ENCODE measurements at regions not wholly inside any gene's neighbourhood (a gene's known extent, or its start where the extent isn't known, plus 50 kb on each side); places are given as distances from the start of the nearest gene placed in this dataset.

GRCh38 chr3:146991907-146992306, 386.8 kb upstream of the PLSCR5 start:
- Histone ChIP-seq H4K20me1 (ENCODE audit: insufficient read depth, low read length) (no peaks in the 10 kb centered on the region), H2AK5ac (ENCODE audit: low read depth, low read length) (no peak overlapping the region), H4K8ac (ENCODE audit: low read depth in 2 of 2, low read length in 2 of 2) (no peak overlapping the region), H4K5ac (ENCODE audit: low read depth, low read length) (no peak overlapping the region), H2BK20ac (ENCODE audit: low read depth, low read length) (no peak overlapping the region), H3K4ac (ENCODE audit: low read depth, low read length) (no peak overlapping the region), H2BK15ac (ENCODE audit: low read depth, low read length) (no peak overlapping the region), H3K4me3 (ENCODE audit: insufficient read depth, low read depth, low read length) (no peak overlapping the region), H3K79me1 (ENCODE audit: low read depth in 1 of 2, low read length in 2 of 2) (no peaks in the 10 kb centered on the region), H4K91ac (ENCODE audit: insufficient read depth, low read depth, low read length) (no peak overlapping the region), H2BK120ac (ENCODE audit: low read depth, low read length) (no peak overlapping the region), H3K14ac (replicated peaks; ENCODE audit: low read depth, low read length) (no peak overlapping the region), H3K9me1 (ENCODE audit: insufficient read depth, low read length) (no peaks in the 10 kb centered on the region), H3K56ac (ENCODE audit: extremely low read depth, insufficient read depth, low read length) (no peak overlapping the region), H3K4me2 (ENCODE audit: low read depth, low read length) (no peak overlapping the region), H2BK5ac (ENCODE audit: low read depth, low read length, poor library complexity, severe bottlenecking) (no peak overlapping the region), H2AFZ (replicated peaks; ENCODE audit: low read length, poor library complexity) (no peak overlapping the region), H3K27ac (ENCODE audit: insufficient read depth, low read length) (no peak overlapping the region), H3K36me3 (ENCODE audit: control insufficient read depth, insufficient read depth, low read length) (no peaks in the 10 kb centered on the region), H3K9ac (ENCODE audit: low read depth, low read length) (no peak overlapping the region), H3K4me1 (ENCODE audit: control insufficient read depth, insufficient read depth, low read length) (no peaks in the 10 kb centered on the region), H3K18ac (ENCODE audit: low read depth, low read length) (no peak overlapping the region), H3K23ac (ENCODE audit: low read depth, low read length) (no peak overlapping the region), H3K27me3 (ENCODE audit: control insufficient read depth, insufficient read depth, low read length) (no peaks in the 10 kb centered on the region), H2AK9ac (replicated peaks; ENCODE audit: low read depth, low read length, poor library complexity) (no peak overlapping the region), H3K9me3 (ENCODE audit: control insufficient read depth, insufficient read depth, low read length) (no peaks in the 10 kb centered on the region)
- ATAC-seq (ENCODE audit: low read depth) (no peak), DNase-seq (no peak)
- in situ Hi-C loops (cut with MboI; ENCODE audit: low sequenced_read_pairs), result no loop called here
- no TSS peak for BruUV-seq (replicated peaks)
- TF ChIP-seq FOS (IDR thresholded peaks at IDR 0.05; ENCODE audit: low read depth, low read length) (no peak), MAFK (IDR thresholded peaks at IDR 0.05; ENCODE audit: low read depth, low read length) (no peak), MXI1 (IDR thresholded peaks at IDR 0.05; ENCODE audit: borderline replicate concordance, low read depth, low read length) (no peak), RAD21 (IDR thresholded peaks at IDR 0.05; ENCODE audit: low read length) (no peak), CTCF (conservative IDR thresholded peaks at IDR 0.05; ENCODE audit: low read depth, low read length) (no peak), BHLHE40 (IDR thresholded peaks at IDR 0.05; ENCODE audit: low read depth, low read length) (no peak), USF2 (IDR thresholded peaks at IDR 0.05; ENCODE audit: low read depth, low read length) (no peak), POLR2A (IDR thresholded peaks at IDR 0.05; ENCODE audit: low read depth, low read length) (no peak)
- intact Hi-C loops (cut with micrococcal nuclease), result no loop called here
- CTCF ChIA-PET, result interaction anchor here (0.6 kb wide), 1 partner anchor 127 kb away, joined by 4 read pairs; no protein-coding TSS in a partner anchor
- dilution Hi-C loops (cut with HindIII; ENCODE audit: low sequenced_read_pairs, unreplicated experiment), result no loop called here
- no CpG with 5 or more reads among the region's 1 CpG for WGBS, 2 experiments (ENCODE audit: extremely low coverage in 2 of 2, insufficient read length in 1 of 2)
- POLR2A ChIA-PET (ENCODE audit: unreplicated experiment), result no interaction called here
